Aorta (tissue), 5 donors: ENCODE measurements at regions not wholly inside any gene's neighbourhood (a gene's known extent, or its start where the extent isn't known, plus 50 kb on each side); places are given as distances from the start of the nearest gene placed in this dataset.
"Not testable (repeated sequence)": the region's sequence is repeated elsewhere in the genome, so short reads cannot be mapped to it uniquely, and the experiment has no call there.

Experiments used
- ATAC-seq: fragments of 200-7000 bp; cut with Tn5 transposase; one replicate; pipeline ENCODE4 v1.9.1; 2022; ENCODE audit warnings: moderate library complexity; ENCODE audit not compliant: low FRiP score
- DNase-seq, 2 donors: peaks; one replicate each; pipeline ENCODE4 v3.0.0-alpha.2; 2020
- H3K27ac ChIP-seq, 2 donors: one replicate each; pipeline ENCODE4 v1.5.1; 2013; ENCODE audit warnings: low read length in 2 of 2, mild to moderate bottlenecking in 2 of 2, moderate library complexity in 2 of 2, control low read depth in 1 of 2, inconsistent platforms in 1 of 2, low read depth in 1 of 2
- H3K27me3 ChIP-seq, 2 donors: one replicate each; pipeline ENCODE4 v1.6.1; 2013; ENCODE audit warnings: control low read depth in 1 of 2, low read length in 1 of 2, mild to moderate bottlenecking in 1 of 2, moderate library complexity in 1 of 2; ENCODE audit not compliant: insufficient read depth in 2 of 2, control insufficient read depth in 1 of 2
- H3K36me3 ChIP-seq, 2 donors: one replicate each; pipeline ENCODE4 v1.6.1; 2013; ENCODE audit warnings: control low read depth in 1 of 2, low read length in 1 of 2, mild to moderate bottlenecking in 1 of 2; ENCODE audit not compliant: insufficient read depth in 2 of 2, control insufficient read depth in 1 of 2
- H3K4me1 ChIP-seq, 2 donors: one replicate each; pipeline ENCODE4 v1.6.1; 2013; ENCODE audit warnings: low read length in 2 of 2, control low read depth in 1 of 2, mild to moderate bottlenecking in 1 of 2, moderate library complexity in 1 of 2; ENCODE audit not compliant: insufficient read depth in 2 of 2, control insufficient read depth in 1 of 2
- H3K4me3 ChIP-seq, 2 donors: one replicate each; pipeline ENCODE4 v1.5.1; 2013; ENCODE audit warnings: low read length in 2 of 2, control low read depth in 1 of 2, mild to moderate bottlenecking in 1 of 2
- H3K9me3 ChIP-seq: one replicate; pipeline ENCODE4 v1.6.1; 2013; ENCODE audit warnings: mild to moderate bottlenecking, low read length; ENCODE audit not compliant: control insufficient read depth
- WGBS, 2 donors: extraction: QIAGEN DNeasy Blood & Tissue Kit; methylation state at CpG; one replicate each; pipeline ENCODE4 v1.1.7; 2013; 5-methylcytosine and 5-hydroxymethylcytosine counted together
- intact Hi-C, 2 donors: fragments of 100-400 bp; cut with DNase I; formaldehyde crosslinking; loops; one replicate each; pipeline versions ENCODE4 v1.14.2 to v1.15.0; 2022
- donor health status: healthy with polysubstance abuse.
- donor health status: Bipolar disorder and iron deficiency.
- donor health status: DM: no; HTN: no; CAD: no.
- donor health status: DM: no; HTN: no; CAD: no.
- donor health status: DM: yes; HTN: yes; CAD: no.

DNA sequence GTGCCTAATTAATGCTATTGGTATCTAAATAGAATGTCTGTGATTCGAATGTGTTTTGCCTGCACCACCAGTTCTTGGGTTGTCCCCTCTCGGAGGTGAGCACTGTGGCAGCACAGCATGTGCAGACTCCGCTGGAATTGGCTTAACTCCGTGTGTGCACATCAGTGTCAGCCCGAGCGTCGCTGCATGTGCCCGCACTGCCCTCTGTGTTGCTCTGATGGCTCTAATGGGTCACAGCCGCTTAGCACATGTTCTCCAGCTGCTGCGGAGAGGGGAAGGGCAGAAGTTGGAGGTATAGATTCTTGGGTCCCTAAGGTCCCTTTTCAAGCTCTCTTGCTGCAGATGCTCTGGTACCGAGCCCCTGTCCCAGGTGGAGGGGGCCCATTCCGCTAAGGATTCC lies 75.1 kb downstream of the CDRT15L2 start:
- 44 to 68% methylated on average over 9 of the region's 12 CpGs for WGBS, 2 donors
- H3K27ac ChIP-seq, H3K27me3 ChIP-seq, H3K36me3 ChIP-seq, intact Hi-C loops, H3K4me1 ChIP-seq, H3K9me3 ChIP-seq, ATAC-seq, H3K4me3 ChIP-seq, DNase-seq: not testable (repeated sequence)

DNA sequence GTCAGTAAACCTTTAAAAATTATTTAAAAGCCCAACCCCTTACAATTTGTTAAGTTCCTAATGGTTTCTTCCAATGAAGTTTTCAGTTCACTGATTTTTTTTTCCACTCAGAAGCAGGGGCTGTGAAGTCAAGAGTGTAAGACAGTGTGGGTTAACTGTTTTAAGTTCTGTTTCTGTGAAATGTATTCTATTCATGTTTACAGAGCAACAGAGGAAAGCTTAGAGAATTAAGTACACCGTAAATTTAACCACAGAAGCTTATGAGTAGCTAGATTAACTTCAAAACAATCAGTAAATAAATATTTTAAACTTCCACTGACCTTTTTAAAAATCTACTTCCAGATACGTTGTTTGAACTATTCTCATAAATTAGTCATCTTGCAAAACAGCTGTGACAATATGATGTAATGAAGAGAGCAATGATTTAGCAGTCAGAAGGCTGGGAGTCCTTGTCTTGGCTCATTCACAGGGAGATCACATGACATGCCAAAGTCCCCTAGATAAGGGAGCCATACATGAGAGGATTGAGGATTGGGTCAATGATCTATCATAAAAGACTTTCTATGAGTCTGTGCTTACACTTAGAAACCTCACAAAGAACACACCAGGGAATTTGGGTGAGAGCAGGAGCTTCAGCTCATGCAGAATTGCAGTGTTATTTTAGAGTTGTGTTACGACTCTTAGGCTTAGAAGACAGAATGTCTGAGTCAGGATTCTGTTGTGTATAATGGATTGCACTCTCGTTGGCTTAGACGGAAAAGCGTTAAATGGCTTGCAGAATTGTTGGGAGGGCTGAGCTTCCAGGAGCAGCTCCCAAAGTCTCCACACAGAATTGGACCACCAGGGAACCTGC lies 85.8 kb downstream of the CDRT15L2 start:
- H3K27ac ChIP-seq, H3K4me1 ChIP-seq, H3K27me3 ChIP-seq, H3K4me3 ChIP-seq, intact Hi-C loops, H3K9me3 ChIP-seq, DNase-seq, H3K36me3 ChIP-seq: not testable (repeated sequence)
- ATAC-seq, result peak; percentile 52
- 20 to 33% methylated on average over 2 to 5 of the region's 6 CpGs for WGBS, 2 donors

DNA sequence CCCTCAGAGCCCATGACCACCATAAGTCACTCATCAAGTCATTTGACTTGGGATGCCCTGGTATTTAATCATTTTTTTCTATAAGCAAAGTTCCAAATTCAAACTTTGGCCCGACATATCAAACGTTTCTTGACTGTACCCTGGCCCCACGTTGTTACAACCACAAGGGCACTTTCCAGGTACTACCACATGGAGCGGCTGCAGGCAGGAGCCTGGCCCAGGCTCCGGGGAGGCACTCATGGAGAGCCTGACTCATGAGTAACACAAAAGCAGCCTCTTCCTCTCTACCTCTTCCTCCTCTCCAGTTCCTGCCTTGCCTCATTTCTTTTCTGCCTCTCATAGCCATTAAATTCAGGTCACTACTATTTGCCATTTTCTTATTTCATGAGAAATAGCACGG lies 87.2 kb downstream of the CDRT15L2 start:
- H3K4me3 ChIP-seq, H3K27me3 ChIP-seq, H3K36me3 ChIP-seq, H3K9me3 ChIP-seq, H3K4me1 ChIP-seq, ATAC-seq, H3K27ac ChIP-seq, intact Hi-C loops, DNase-seq: not testable (repeated sequence)
- WGBS, 2 donors, result 72 to 82% methylated on average over 6 of the region's 6 CpGs

DNA sequence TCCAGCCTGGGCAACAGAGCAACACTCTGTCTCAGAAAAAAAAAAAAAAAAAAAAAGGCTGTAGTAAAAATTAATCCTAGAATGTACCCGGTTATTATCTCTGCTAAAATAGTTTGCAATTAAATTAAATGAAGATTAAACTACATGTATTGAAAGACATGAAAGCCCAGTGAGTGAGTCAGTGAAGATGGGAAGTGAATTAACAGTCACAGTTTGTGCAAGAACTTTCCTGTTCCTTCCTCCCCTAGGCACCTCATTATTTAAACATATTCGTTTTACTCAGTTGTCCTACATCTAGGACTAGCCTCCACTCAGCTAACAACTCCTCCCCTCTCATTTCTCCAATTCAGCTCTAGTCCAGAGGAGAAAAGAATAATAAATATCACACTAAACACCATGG lies 88.2 kb downstream of the CDRT15L2 start:
- H3K4me1 ChIP-seq, H3K36me3 ChIP-seq, H3K27me3 ChIP-seq, H3K4me3 ChIP-seq, H3K27ac ChIP-seq, intact Hi-C loops, ATAC-seq, H3K9me3 ChIP-seq, DNase-seq: not testable (repeated sequence)
- 59 to 62% methylated on average over 2 of the region's 2 CpGs for WGBS, 2 donors

DNA sequence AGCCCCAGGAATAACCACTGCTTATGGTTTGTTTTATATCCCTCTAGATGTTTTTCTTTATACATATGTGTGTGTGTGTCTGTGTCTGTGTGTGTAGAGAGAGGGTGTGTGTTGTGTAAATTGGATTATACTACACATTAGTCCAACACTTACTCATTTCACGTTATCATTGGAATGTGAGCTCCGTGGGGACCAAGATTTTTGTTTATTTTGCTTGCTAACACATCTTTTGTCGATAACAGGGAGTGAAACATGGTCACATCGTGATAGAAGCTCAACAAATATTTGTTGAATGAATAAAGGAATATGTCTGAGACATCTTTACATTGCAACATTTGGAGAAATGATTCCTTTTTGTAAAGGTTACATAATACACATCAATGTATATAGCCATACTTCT lies 88.8 kb downstream of the CDRT15L2 start:
- H3K4me3 ChIP-seq, H3K27me3 ChIP-seq, H3K36me3 ChIP-seq, H3K9me3 ChIP-seq, ATAC-seq, H3K27ac ChIP-seq, DNase-seq, intact Hi-C loops, H3K4me1 ChIP-seq: not testable (repeated sequence)
- WGBS, 2 donors, result 21 to 26% methylated on average over 4 of the region's 4 CpGs

DNA sequence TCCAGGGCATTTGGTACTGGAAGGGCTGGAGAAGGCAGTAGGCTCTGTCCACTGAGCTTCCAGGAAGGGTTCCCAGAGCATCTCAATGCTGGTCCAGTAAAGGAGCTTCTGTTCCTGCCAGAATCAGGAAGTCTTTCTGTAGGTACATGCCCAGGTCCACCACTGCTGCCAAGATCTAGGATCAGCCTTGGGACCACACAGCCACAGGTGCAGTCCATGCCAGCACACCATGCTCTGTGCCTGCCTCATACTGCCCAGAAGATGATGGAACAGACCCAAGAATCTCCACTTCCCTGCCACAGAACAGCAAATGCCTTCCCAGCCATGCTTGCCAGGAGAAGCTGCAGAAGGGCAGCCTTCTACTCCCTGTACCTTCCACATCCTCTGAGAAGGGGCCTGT lies 89.3 kb downstream of the CDRT15L2 start:
- H3K9me3 ChIP-seq, H3K4me3 ChIP-seq, H3K36me3 ChIP-seq, H3K27ac ChIP-seq, H3K4me1 ChIP-seq, H3K27me3 ChIP-seq, intact Hi-C loops, DNase-seq: not testable (repeated sequence)
- peak; percentile 38 for ATAC-seq

DNA sequence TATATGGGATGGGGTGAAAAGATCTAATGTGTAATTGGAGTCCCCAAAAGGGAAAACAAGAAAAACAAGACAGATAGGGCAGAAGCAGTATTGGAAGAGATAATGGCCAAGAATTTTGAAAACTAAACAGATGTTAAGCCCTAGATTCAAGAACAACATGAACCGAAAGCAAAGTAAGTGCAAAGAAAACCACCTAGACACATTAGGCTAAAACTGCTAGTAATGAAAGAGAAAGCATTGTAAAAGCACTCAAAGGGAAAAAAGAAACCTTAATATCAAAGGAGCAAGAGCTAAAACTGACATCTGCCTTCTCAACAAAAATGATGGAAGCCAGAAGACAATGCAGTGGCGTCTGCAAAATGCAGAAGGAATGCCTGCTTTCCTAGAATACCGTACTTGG lies 91.0 kb downstream of the CDRT15L2 start:
- H3K4me3 ChIP-seq, DNase-seq, H3K36me3 ChIP-seq, H3K4me1 ChIP-seq, H3K27me3 ChIP-seq, H3K9me3 ChIP-seq, intact Hi-C loops, ATAC-seq, H3K27ac ChIP-seq: not testable (repeated sequence)
- 67% methylated on average over 1 of the region's 3 CpGs; no CpG with 5 or more reads in 1 of the 2 donors for WGBS, 2 donors

DNA sequence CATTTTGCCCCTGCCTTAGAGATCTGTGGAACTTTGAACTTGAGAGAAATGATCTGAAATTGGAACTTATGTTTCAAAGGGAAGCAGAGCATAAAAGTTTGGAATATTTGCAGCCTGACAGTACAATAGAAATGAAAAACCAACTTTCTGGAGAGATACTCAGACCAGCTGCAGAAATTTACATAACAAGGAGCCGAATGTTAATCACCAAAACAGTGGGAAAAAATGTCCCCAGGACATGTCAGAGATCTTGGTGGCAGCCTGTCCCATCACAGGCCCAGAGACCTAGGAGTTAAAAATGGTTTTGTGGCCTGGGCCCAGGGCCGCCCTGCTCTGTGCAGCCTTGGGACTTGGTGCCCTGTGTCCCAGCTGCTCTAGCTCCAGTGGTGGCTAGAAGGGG lies 94.8 kb downstream of the CDRT15L2 start:
- H3K27ac ChIP-seq, H3K4me1 ChIP-seq, DNase-seq, H3K4me3 ChIP-seq, ATAC-seq, H3K9me3 ChIP-seq, H3K27me3 ChIP-seq, H3K36me3 ChIP-seq, intact Hi-C loops: not testable (repeated sequence)
- 88 to 91% methylated on average over 2 of the region's 2 CpGs for WGBS, 2 donors

DNA sequence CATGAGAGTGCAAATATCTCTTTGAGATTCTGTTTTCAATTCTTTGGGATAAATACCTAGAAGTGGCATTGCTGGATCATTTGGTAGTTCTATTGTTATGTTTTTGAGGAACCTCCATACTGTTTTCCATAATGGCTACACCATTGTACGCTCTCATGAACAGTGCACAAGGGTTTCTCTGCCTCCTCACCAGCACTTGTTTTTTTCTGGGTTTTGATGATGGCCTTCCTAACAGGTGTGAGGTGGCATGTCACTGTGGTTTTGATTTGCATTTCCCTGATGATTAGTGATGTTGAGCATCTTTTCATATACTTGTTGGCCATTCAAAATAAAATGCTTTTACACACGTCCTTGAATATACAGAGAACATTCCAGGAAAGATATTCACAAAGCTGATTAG lies 96.2 kb downstream of the CDRT15L2 start:
- ATAC-seq, H3K4me1 ChIP-seq, DNase-seq, intact Hi-C loops, H3K36me3 ChIP-seq, H3K27me3 ChIP-seq, H3K9me3 ChIP-seq, H3K4me3 ChIP-seq, H3K27ac ChIP-seq: not testable (repeated sequence)
- WGBS, 2 donors, result 59 to 68% methylated on average over 2 of the region's 2 CpGs
